Nephron (organoid): ENCODE measurements at regions not wholly inside any gene's neighbourhood (a gene's known extent, or its start where the extent isn't known, plus 50 kb on each side); places are given as distances from the start of the nearest gene placed in this dataset.

Experiments
- H3K27ac Mint-ChIP-seq, 3 experiments: 2 replicates each; pipeline ENCODE4 v1.8.0; 2020; ENCODE audit warnings: mixed read lengths in 3 of 3, mild to moderate bottlenecking in 2 of 3, moderate library complexity in 1 of 3
- H3K27me3 Mint-ChIP-seq: 2 replicates; pipeline ENCODE4 v1.8.0; 2021; ENCODE audit warnings: low read depth, mild to moderate bottlenecking, moderate library complexity, mixed read lengths
- H3K36me3 Mint-ChIP-seq: 2 replicates; pipeline ENCODE4 v1.8.0; 2020; ENCODE audit warnings: low read depth, mixed read lengths
- H3K4me1 Mint-ChIP-seq: 2 replicates; pipeline ENCODE4 v1.8.0; 2020; ENCODE audit warnings: mixed read lengths
- H3K4me3 Mint-ChIP-seq, 3 experiments: 2 replicates each; pipeline ENCODE4 v1.8.0; 2020; ENCODE audit warnings: mild to moderate bottlenecking in 3 of 3, mixed read lengths in 3 of 3, moderate library complexity in 2 of 3
- H3K9me3 Mint-ChIP-seq: 2 replicates; pipeline ENCODE4 v1.8.0; 2020; ENCODE audit warnings: mixed read lengths
- TF ChIP-seq, protein P1 (sequence below), 3 experiments: fragments of 200-600 bp; sonication (generic); IDR thresholded peaks; one replicate each; pipeline ENCODE4 v1.5.0; 2021; ENCODE audit warnings: antibody characterized with exemption in 3 of 3; ENCODE audit not compliant: unreplicated experiment in 3 of 3

- Mint-ChIP-seq H3K9me3 (peaks cover 4% of the 10 kb centered on the region), H3K4me3 (no peak overlapping the region), H3K4me1 (no peaks in the 10 kb centered on the region), H3K27me3 (no peaks in the 10 kb centered on the region), H3K36me3 (no peaks in the 10 kb centered on the region), H3K27ac (peak overlapping the region in 1 of 3 experiments; percentile 61)
- TF ChIP-seq, protein P1, sequence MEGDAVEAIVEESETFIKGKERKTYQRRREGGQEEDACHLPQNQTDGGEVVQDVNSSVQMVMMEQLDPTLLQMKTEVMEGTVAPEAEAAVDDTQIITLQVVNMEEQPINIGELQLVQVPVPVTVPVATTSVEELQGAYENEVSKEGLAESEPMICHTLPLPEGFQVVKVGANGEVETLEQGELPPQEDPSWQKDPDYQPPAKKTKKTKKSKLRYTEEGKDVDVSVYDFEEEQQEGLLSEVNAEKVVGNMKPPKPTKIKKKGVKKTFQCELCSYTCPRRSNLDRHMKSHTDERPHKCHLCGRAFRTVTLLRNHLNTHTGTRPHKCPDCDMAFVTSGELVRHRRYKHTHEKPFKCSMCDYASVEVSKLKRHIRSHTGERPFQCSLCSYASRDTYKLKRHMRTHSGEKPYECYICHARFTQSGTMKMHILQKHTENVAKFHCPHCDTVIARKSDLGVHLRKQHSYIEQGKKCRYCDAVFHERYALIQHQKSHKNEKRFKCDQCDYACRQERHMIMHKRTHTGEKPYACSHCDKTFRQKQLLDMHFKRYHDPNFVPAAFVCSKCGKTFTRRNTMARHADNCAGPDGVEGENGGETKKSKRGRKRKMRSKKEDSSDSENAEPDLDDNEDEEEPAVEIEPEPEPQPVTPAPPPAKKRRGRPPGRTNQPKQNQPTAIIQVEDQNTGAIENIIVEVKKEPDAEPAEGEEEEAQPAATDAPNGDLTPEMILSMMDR (IDR thresholded peaks at IDR 0.05; ENCODE audit: unreplicated experiment in 3 of 3), result no peak
These were observed 1690.7 kb downstream of the SLITRK5 start for GRCh38 chr13:89361909-89362308.

- TF ChIP-seq, protein P1 (IDR thresholded peaks at IDR 0.05; ENCODE audit: unreplicated experiment in 3 of 3), result no peak
- no peaks in the 10 kb centered on the region for H3K27me3 Mint-ChIP-seq
- H3K4me1 Mint-ChIP-seq, result no peaks in the 10 kb centered on the region
- no peak overlapping the region for H3K4me3 Mint-ChIP-seq
- H3K36me3 Mint-ChIP-seq, result no peaks in the 10 kb centered on the region
- H3K9me3 Mint-ChIP-seq, result peaks cover 4% of the 10 kb centered on the region
- no peak overlapping the region for H3K27ac Mint-ChIP-seq
These were observed 1692.0 kb downstream of the SLITRK5 start for GRCh38 chr13:89363144-89363543.

- TF ChIP-seq, protein P1 (IDR thresholded peaks at IDR 0.05; ENCODE audit: unreplicated experiment in 3 of 3), result no peak
- H3K27ac Mint-ChIP-seq, result no peak overlapping the region
- no peaks in the 10 kb centered on the region for H3K27me3 Mint-ChIP-seq
- H3K4me1 Mint-ChIP-seq, result peaks cover 19% of the 10 kb centered on the region
- no peaks in the 10 kb centered on the region for H3K36me3 Mint-ChIP-seq
- no peak overlapping the region for H3K4me3 Mint-ChIP-seq
- no peaks in the 10 kb centered on the region for H3K9me3 Mint-ChIP-seq
These were observed 1701.0 kb downstream of the SLITRK5 start for GRCh38 chr13:89372193-89372592.

DNA sequence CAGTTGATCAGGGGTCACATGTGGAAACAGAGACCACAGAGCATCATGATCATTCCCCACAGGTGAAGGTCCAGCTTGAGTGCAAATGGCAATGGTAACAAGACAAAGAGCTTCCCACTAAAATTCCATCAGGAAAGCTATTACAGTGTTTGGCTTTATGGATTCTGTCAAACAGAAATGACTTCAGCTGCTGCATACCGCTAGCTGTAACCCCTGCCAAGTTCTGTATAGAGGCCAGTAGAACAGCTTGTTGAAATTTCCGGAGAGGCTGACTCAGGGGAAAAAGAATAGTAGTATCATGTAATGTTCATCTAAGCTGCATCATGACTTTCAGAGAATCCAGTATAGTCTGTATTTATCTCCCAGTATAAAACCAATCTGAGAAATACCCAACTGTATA, 1704.7 kb downstream of the SLITRK5 start:
- Mint-ChIP-seq H3K36me3 (no peaks in the 10 kb centered on the region), H3K9me3 (no peaks in the 10 kb centered on the region), H3K27ac (peak overlapping the region; percentile 65 to 92 (median 91)), H3K27me3 (no peaks in the 10 kb centered on the region), H3K4me3 (no peak overlapping the region), H3K4me1 (peaks cover 19% of the 10 kb centered on the region)
- TF ChIP-seq, protein P1 (IDR thresholded peaks at IDR 0.05; ENCODE audit: unreplicated experiment in 3 of 3), result no peak

- Mint-ChIP-seq H3K9me3 (peaks cover 3% of the 10 kb centered on the region), H3K27me3 (no peaks in the 10 kb centered on the region), H3K36me3 (no peaks in the 10 kb centered on the region), H3K4me1 (peaks cover 19% of the 10 kb centered on the region), H3K4me3 (no peak overlapping the region), H3K27ac (peak overlapping the region in 1 of 3 experiments; percentile 0)
- TF ChIP-seq, protein P1 (IDR thresholded peaks at IDR 0.05; ENCODE audit: unreplicated experiment in 3 of 3), result no peak
These were observed 1708.9 kb downstream of the SLITRK5 start for GRCh38 chr13:89380101-89380500.

GRCh38 chr13:89382981-89383380, 1711.8 kb downstream of the SLITRK5 start:
- Mint-ChIP-seq H3K9me3 (peaks cover 11% of the 10 kb centered on the region), H3K4me3 (no peak overlapping the region), H3K27me3 (no peaks in the 10 kb centered on the region), H3K4me1 (no peaks in the 10 kb centered on the region), H3K27ac (no peak overlapping the region), H3K36me3 (no peaks in the 10 kb centered on the region)
- TF ChIP-seq, protein P1 (IDR thresholded peaks at IDR 0.05; ENCODE audit: unreplicated experiment in 3 of 3), result no peak
